K562 (cell line): ENCODE measurements at regions not wholly inside any gene's neighbourhood (a gene's known extent, or its start where the extent isn't known, plus 50 kb on each side); places are given as distances from the start of the nearest gene placed in this dataset.

ENCODE experiments used
- ATAC-seq: fragments of 200-7000 bp; cut with Tn5 transposase; 3 replicates; pipeline ENCODE4 v1.9.1; 2020; ENCODE audit warnings: moderate library complexity
- BruUV-seq: library from RNA; stranded (reverse); fragments of 400-500 nt; replicated peaks from 2 replicates; lab custom pipeline; 2021; lab: Mats Ljungman, UMichigan
- CTCF ChIA-PET: fragments of 300-600 bp; formaldehyde crosslinking; extraction: SDS; loops from one replicate; lab custom pipeline; 2021; ENCODE audit warnings: low intra/inter-chr PET ratio; lab: Yijun Ruan, JAX
- POLR2A ChIA-PET: fragments of 300-600, 350-650 bp; sonication (Branson Sonifier 250); formaldehyde crosslinking; extraction: SDS; loops from one replicate; lab custom pipeline; 2021; ENCODE audit warnings: antibody characterized with exemption, inconsistent platforms; lab: Yijun Ruan, JAX
- DNase-seq, 4 experiments: peaks; one replicate each; pipeline versions ENCODE4 v3.0.0 to v3.0.0-alpha.2; 2011 to 2018; ENCODE audit warnings: low spot score in 3 of 4, mixed read lengths in 3 of 4; ENCODE audit errors: extremely low read depth in 1 of 4
- FAIRE-seq: peaks from 2 replicates; lab custom pipeline; 2011; peaks lifted over from hg19 to GRCh38; lab: Jason Lieb, UNC
- H2AFZ ChIP-seq: 2 replicates; pipeline ENCODE4 v1.6.0; 2011; ENCODE audit warnings: low read depth, low read length, control low read depth, inconsistent platforms
- H3K27ac ChIP-seq: fragments of 200-600 bp; 3 replicates; pipeline ENCODE4 v1.8.0; 2011; ENCODE audit warnings: low read depth, mild to moderate bottlenecking, control low read depth, inconsistent platforms, low read length, moderate library complexity, mixed read lengths; ENCODE audit errors: extremely low read depth
- H3K27me3 ChIP-seq, 2 experiments: fragments of 300-600 bp in 1 of 2; 2 replicates in 1 of 2; 3 replicates in 1 of 2; pipeline versions ENCODE4 v1.6.0 to v1.8.0; 2011; ENCODE audit warnings: inconsistent platforms in 2 of 2, low read length in 2 of 2, mild to moderate bottlenecking in 1 of 2, mixed read lengths in 1 of 2, moderate library complexity in 1 of 2; ENCODE audit not compliant: control insufficient read depth in 2 of 2, insufficient read depth in 2 of 2
- H3K36me3 ChIP-seq: fragments of 300-600 bp; 3 replicates; pipeline ENCODE4 v1.8.0; 2011; ENCODE audit warnings: mild to moderate bottlenecking, low read length, inconsistent platforms; ENCODE audit not compliant: control insufficient read depth, insufficient read depth
- H3K4me1 ChIP-seq, 2 experiments: fragments of 200-600 bp in 1 of 2; replicated peaks in 1 of 2; 2 replicates in 1 of 2; 3 replicates in 1 of 2; pipeline versions ENCODE4 v1.5.1 to v1.8.0; 2011; ENCODE audit warnings: inconsistent platforms in 2 of 2, low read length in 2 of 2, mild to moderate bottlenecking in 1 of 2, mixed read lengths in 1 of 2, moderate library complexity in 1 of 2; ENCODE audit not compliant: control insufficient read depth in 2 of 2, insufficient read depth in 2 of 2
- H3K4me2 ChIP-seq: 2 replicates; pipeline ENCODE4 v1.6.1; 2011; ENCODE audit warnings: low read length, control low read depth, inconsistent platforms, mixed read lengths; ENCODE audit not compliant: insufficient read depth
- H3K4me3 ChIP-seq: fragments of 200-600 bp; sonication (generic), shearing (Covaris generic); 2 replicates; pipeline ENCODE4 v1.5.1; 2016; ENCODE audit warnings: control low read depth, inconsistent platforms
- H3K79me2 ChIP-seq: fragments of 200-600 bp; 3 replicates; pipeline ENCODE4 v1.8.0; 2011; ENCODE audit warnings: low read length, inconsistent platforms; ENCODE audit not compliant: control insufficient read depth, insufficient read depth
- H3K9ac ChIP-seq, 2 experiments: 2 replicates each; pipeline versions ENCODE4 v1.6.0 to v1.6.1; 2011; ENCODE audit warnings: low read depth in 2 of 2, low read length in 2 of 2, control low read depth in 1 of 2, inconsistent platforms in 1 of 2, mild to moderate bottlenecking in 1 of 2, mixed read lengths in 1 of 2; ENCODE audit not compliant: insufficient read depth in 1 of 2
- H3K9me1 ChIP-seq: one replicate; pipeline ENCODE4 v1.6.0; 2011; ENCODE audit warnings: inconsistent platforms, mild to moderate bottlenecking, low read length, moderate library complexity; ENCODE audit not compliant: control insufficient read depth, insufficient read depth
- H3K9me3 ChIP-seq: replicated peaks from 2 replicates; pipeline ENCODE4 v1.5.1; 2011; ENCODE audit warnings: low read depth, low read length, inconsistent platforms; ENCODE audit not compliant: control insufficient read depth, insufficient read depth
- H4K20me1 ChIP-seq: replicated peaks from 2 replicates; pipeline ENCODE4 v1.6.1; 2011; ENCODE audit warnings: low read length, inconsistent platforms, mixed read lengths; ENCODE audit not compliant: control insufficient read depth, insufficient read depth
- CBFB ChIP-seq: sonication (generic); formaldehyde crosslinking; IDR thresholded peaks from 2 replicates; pipeline ENCODE4 v1.4.0; 2020; ENCODE audit warnings: mild to moderate bottlenecking, missing genetic modification reagents
- HNRNPLL ChIP-seq: fragments of 200-400 bp; formaldehyde crosslinking; IDR thresholded peaks from 2 replicates; pipeline ENCODE4 v1.6.1; 2017; ENCODE audit warnings: low read length, low read depth, mild to moderate bottlenecking; ENCODE audit not compliant: poor library complexity, severe bottlenecking
- RNF219 ChIP-seq: fragments of 250-450 bp; sonication (Bioruptor Pico); IDR thresholded peaks from 2 replicates; pipeline ENCODE4 v1.5.0; 2022; ENCODE audit warnings: mild to moderate bottlenecking
- XRCC5 ChIP-seq: fragments of 200-400 bp; formaldehyde crosslinking; IDR thresholded peaks from 2 replicates; pipeline ENCODE4 v1.6.1; 2017; ENCODE audit warnings: low read depth, mild to moderate bottlenecking, low read length
- ZNF764 ChIP-seq: fragments of 250-450 bp; sonication (Bioruptor Pico); IDR thresholded peaks from 2 replicates; pipeline ENCODE4 v1.4.0; 2020; ENCODE audit warnings: low read depth, mild to moderate bottlenecking, moderate library complexity
- WGBS: fragments of 100-300 bp; shearing (Covaris generic); methylation state at CpG from one replicate; pipeline ENCODE4 v1.1.6; 2016; ENCODE audit warnings: low coverage, mixed read lengths; ENCODE audit not compliant: insufficient coverage; ENCODE audit errors: missing lambda C conversion rate; 5-methylcytosine and 5-hydroxymethylcytosine counted together
- in situ Hi-C: fragments of 300-500 bp; cut with MboI; formaldehyde crosslinking; loops from 4 replicates; pipeline ENCODE4 v1.15.0; 2018; ENCODE audit warnings: inconsistent platforms, mixed read lengths
- intact Hi-C: fragments of 100-400 bp; cut with micrococcal nuclease; formaldehyde crosslinking; loops from 2 replicates; pipeline ENCODE4 v1.14.2; 2022

DNA sequence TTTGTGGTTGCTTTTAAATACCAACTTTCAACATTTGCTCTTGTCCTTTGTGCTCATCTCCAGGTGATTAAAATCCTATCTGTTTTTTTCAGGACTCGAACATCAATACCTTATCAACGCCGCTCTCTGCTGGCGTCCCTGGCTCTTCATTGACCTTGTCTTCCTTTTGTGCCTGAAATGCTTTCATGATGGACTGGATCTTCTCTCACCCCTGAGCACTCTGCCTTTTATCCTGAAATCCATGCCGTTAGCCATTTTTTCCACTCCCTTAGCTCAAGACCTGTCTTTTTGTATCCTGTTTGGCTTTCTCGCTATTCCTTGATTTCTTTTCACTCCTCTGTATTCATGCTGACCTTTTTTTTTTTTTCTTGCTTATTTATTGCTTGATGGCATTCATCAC is 549.5 kb upstream of the CPEB2 start:
- Histone ChIP-seq H2AFZ (no peak overlapping the region), H3K4me2 (no peak overlapping the region), H3K36me3 (no peaks in the 10 kb centered on the region), H3K9ac (no peak overlapping the region), H3K4me1 (no peaks in the 10 kb centered on the region), H3K9me1 (no peaks in the 10 kb centered on the region), H3K79me2 (no peaks in the 10 kb centered on the region), H4K20me1 (no peaks in the 10 kb centered on the region), H3K27me3 (no peaks in the 10 kb centered on the region), H3K9me3 (no peaks in the 10 kb centered on the region), H3K4me3 (no peak overlapping the region), H3K27ac (no peak overlapping the region)
- ChIA-PET POLR2A (no interaction called here), CTCF (no interaction called here)
- ATAC-seq (no peak), DNase-seq (no peak), FAIRE-seq (no peak)
- TF ChIP-seq CBFB (CRISPR knock-in tag) (no peak), XRCC5 (no peak), HNRNPLL (no peak), RNF219 (CRISPR knock-in tag) (no peak), ZNF764 (CRISPR knock-in tag) (no peak)
- in situ Hi-C loops (no loop called here), intact Hi-C loops (no loop called here)
- BruUV-seq, result no TSS peak
- 3% methylated on average over 6 of the region's 6 CpGs for WGBS
